22Rv1 (cell line): ENCODE measurements at regions not wholly inside any gene's neighbourhood (a gene's known extent, or its start where the extent isn't known, plus 50 kb on each side); places are given as distances from the start of the nearest gene placed in this dataset.

ENCODE experiments used
- H3K27ac ChIP-seq: fragments of 450-650 bp; 2 replicates; pipeline ENCODE4 v1.5.1; 2017
- CTCF ChIP-seq: fragments of 450-650 bp; IDR thresholded peaks from 2 replicates; pipeline ENCODE4 v1.5.1; 2017; ENCODE audit warnings: mild to moderate bottlenecking
- ZFX ChIP-seq: fragments of 450-650 bp; IDR thresholded peaks from 2 replicates; pipeline ENCODE4 v1.6.1; 2017; ENCODE audit warnings: antibody characterized with exemption, borderline replicate concordance

GRCh38 chr2:147614979-147615470 lies 229.8 kb upstream of the ACVR2A start:
- no peak overlapping the region for H3K27ac ChIP-seq
- no peak for TF ChIP-seq CTCF
- no peak for TF ChIP-seq ZFX

- no peak for TF ChIP-seq ZFX
- no peak overlapping the region for H3K27ac ChIP-seq
Observed at GRCh38 chr2:147614471-147614870, 230.4 kb upstream of the ACVR2A start.

GRCh38 chr2:147610496-147611040 lies 234.3 kb upstream of the ACVR2A start:
- TF ChIP-seq CTCF (no peak), ZFX (no peak)
- no peak overlapping the region for H3K27ac ChIP-seq

GRCh38 chr2:147609301-147609700 lies 235.5 kb upstream of the ACVR2A start:
- no peak overlapping the region for H3K27ac ChIP-seq
- TF ChIP-seq ZFX (no peak), CTCF (no peak)

- H3K27ac ChIP-seq, result no peak overlapping the region
- TF ChIP-seq CTCF (no peak), ZFX (no peak)
Observed at GRCh38 chr2:147607379-147607778, 237.4 kb upstream of the ACVR2A start.

GRCh38 chr2:147603876-147604275 lies 241.0 kb upstream of the ACVR2A start:
- no peak overlapping the region for H3K27ac ChIP-seq
- TF ChIP-seq CTCF (no peak), ZFX (no peak)

- H3K27ac ChIP-seq, result no peak overlapping the region
- TF ChIP-seq CTCF, result no peak
- TF ChIP-seq ZFX, result no peak
Observed at GRCh38 chr2:147603447-147603846, 241.4 kb upstream of the ACVR2A start.

GRCh38 chr2:147600646-147601045 lies 244.2 kb upstream of the ACVR2A start:
- H3K27ac ChIP-seq, result no peak overlapping the region
- TF ChIP-seq CTCF (no peak), ZFX (no peak)
